Esophagus (tissue), 2 donors: ENCODE measurements at regions not wholly inside any gene's neighbourhood (a gene's known extent, or its start where the extent isn't known, plus 50 kb on each side); places are given as distances from the start of the nearest gene placed in this dataset.
A peak's percentile ranks its signal among the peaks of the same experiment; 100 is the strongest.

Source experiments
- H3K27ac ChIP-seq, 2 donors: one replicate each; pipeline ENCODE4 v1.5.1; 2013; ENCODE audit warnings: low read depth in 2 of 2, mild to moderate bottlenecking in 2 of 2, inconsistent platforms in 1 of 2, low read length in 1 of 2, moderate library complexity in 1 of 2
- H3K27me3 ChIP-seq, 2 donors: one replicate each; pipeline ENCODE4 v1.6.1; 2013; ENCODE audit warnings: low read length in 2 of 2, control low read depth in 1 of 2, mild to moderate bottlenecking in 1 of 2; ENCODE audit not compliant: insufficient read depth in 2 of 2, control insufficient read depth in 1 of 2
- H3K36me3 ChIP-seq, 2 donors: one replicate each; pipeline ENCODE4 v1.6.1; 2013; ENCODE audit warnings: low read length in 1 of 2; ENCODE audit not compliant: control insufficient read depth in 2 of 2, insufficient read depth in 2 of 2
- H3K4me1 ChIP-seq, 2 donors: one replicate each; pipeline ENCODE4 v1.6.1; 2013; ENCODE audit warnings: low read length in 1 of 2; ENCODE audit not compliant: control insufficient read depth in 2 of 2, insufficient read depth in 2 of 2
- H3K4me3 ChIP-seq, 2 donors: one replicate each; pipeline ENCODE4 v1.5.1; 2013; ENCODE audit warnings: low read length in 2 of 2, mild to moderate bottlenecking in 2 of 2, low read depth in 1 of 2, moderate library complexity in 1 of 2
- H3K9me3 ChIP-seq, 2 donors: one replicate each; pipeline ENCODE4 v1.6.1; 2013; ENCODE audit warnings: mild to moderate bottlenecking in 2 of 2, low read depth in 1 of 2, low read length in 1 of 2, moderate library complexity in 1 of 2; ENCODE audit not compliant: control insufficient read depth in 2 of 2, insufficient read depth in 1 of 2
- WGBS, 2 donors: extraction: QIAGEN DNeasy Blood & Tissue Kit; methylation state at CpG; one replicate each; pipeline ENCODE4 v1.1.7; 2013; 5-methylcytosine and 5-hydroxymethylcytosine counted together
- donor health status: healthy with polysubstance abuse.
- donor health status: Bipolar disorder and iron deficiency.

- peaks cover 0 to 3% of the 10 kb centered on the region in 2 donors for H3K27me3 ChIP-seq
- peaks cover 0 to 6% of the 10 kb centered on the region in 2 donors for H3K4me1 ChIP-seq
- H3K9me3 ChIP-seq: no peaks in the 10 kb centered on the region
- H3K4me3 ChIP-seq: peak overlapping the region; percentile 23 to 31
- no peaks in the 10 kb centered on the region for H3K36me3 ChIP-seq
- 2 to 3% methylated on average over 61 of the region's 61 CpGs for WGBS, 2 donors
- no peak overlapping the region for H3K27ac ChIP-seq
These were observed 66.8 kb upstream of the RGS7 start for GRCh38 chr1:241423541-241424479.

- H3K4me3 ChIP-seq: no peak overlapping the region
- H3K4me1 ChIP-seq: peaks cover 0 to 6% of the 10 kb centered on the region in 2 donors
- no peaks in the 10 kb centered on the region for H3K9me3 ChIP-seq
- WGBS, 2 donors: 83 to 84% methylated on average over 6 of the region's 6 CpGs
- H3K36me3 ChIP-seq: no peaks in the 10 kb centered on the region
- H3K27ac ChIP-seq: no peak overlapping the region
- peaks cover 0 to 3% of the 10 kb centered on the region in 2 donors for H3K27me3 ChIP-seq
These were observed 65.5 kb upstream of the RGS7 start for GRCh38 chr1:241422470-241422869.

GRCh38 chr1:241419986-241420385, 63.0 kb upstream of the RGS7 start:
- Histone ChIP-seq H3K9me3 (no peaks in the 10 kb centered on the region), H3K27ac (no peak overlapping the region), H3K27me3 (peaks cover 0 to 3% of the 10 kb centered on the region in 2 donors), H3K4me1 (peaks cover 0 to 6% of the 10 kb centered on the region in 2 donors), H3K4me3 (no peak overlapping the region), H3K36me3 (no peaks in the 10 kb centered on the region)
- 90 to 92% methylated on average over 3 of the region's 3 CpGs for WGBS, 2 donors

- WGBS, 2 donors: 76 to 92% methylated on average over 1 of the region's 1 CpG
- Histone ChIP-seq H3K4me3 (no peak overlapping the region), H3K27ac (no peak overlapping the region), H3K27me3 (no peaks in the 10 kb centered on the region), H3K36me3 (no peaks in the 10 kb centered on the region), H3K4me1 (no peaks in the 10 kb centered on the region), H3K9me3 (no peaks in the 10 kb centered on the region)
These were observed 60.3 kb upstream of the RGS7 start for GRCh38 chr1:241417258-241417657.

GRCh38 chr1:241413974-241414373, 57.0 kb upstream of the RGS7 start:
- WGBS, 2 donors: 49 to 55% methylated on average over 3 of the region's 3 CpGs
- H3K4me3 ChIP-seq: no peak overlapping the region
- no peaks in the 10 kb centered on the region for H3K9me3 ChIP-seq
- no peak overlapping the region for H3K27ac ChIP-seq
- no peaks in the 10 kb centered on the region for H3K36me3 ChIP-seq
- no peaks in the 10 kb centered on the region for H3K4me1 ChIP-seq
- no peaks in the 10 kb centered on the region for H3K27me3 ChIP-seq

GRCh38 chr1:241413386-241413785, 56.4 kb upstream of the RGS7 start:
- Histone ChIP-seq H3K4me3 (no peak overlapping the region), H3K36me3 (no peaks in the 10 kb centered on the region)

GRCh38 chr1:241412646-241413045, 55.6 kb upstream of the RGS7 start:
- Histone ChIP-seq H3K27me3 (no peaks in the 10 kb centered on the region), H3K4me1 (no peaks in the 10 kb centered on the region), H3K36me3 (no peaks in the 10 kb centered on the region), H3K27ac (no peak overlapping the region), H3K9me3 (no peaks in the 10 kb centered on the region), H3K4me3 (no peak overlapping the region)
- 73 to 80% methylated on average over 4 of the region's 4 CpGs for WGBS, 2 donors

More at GRCh38 chr1:241413386-241413785, 56.4 kb upstream of the RGS7 start:
- Histone ChIP-seq H3K9me3 (no peaks in the 10 kb centered on the region), H3K27ac (no peak overlapping the region), H3K4me1 (no peaks in the 10 kb centered on the region), H3K27me3 (no peaks in the 10 kb centered on the region)
- 45 to 47% methylated on average over 2 of the region's 2 CpGs for WGBS, 2 donors

GRCh38 chr1:241411776-241412338, 54.9 kb upstream of the RGS7 start:
- Histone ChIP-seq H3K36me3 (no peaks in the 10 kb centered on the region), H3K27ac (no peak overlapping the region), H3K4me3 (no peak overlapping the region), H3K4me1 (no peaks in the 10 kb centered on the region), H3K27me3 (no peaks in the 10 kb centered on the region), H3K9me3 (no peaks in the 10 kb centered on the region)
- 70% methylated on average over 6 of the region's 6 CpGs for WGBS, 2 donors

GRCh38 chr1:241411056-241411775, 54.2 kb upstream of the RGS7 start:
- Histone ChIP-seq H3K4me3 (no peak overlapping the region), H3K9me3 (no peaks in the 10 kb centered on the region), H3K36me3 (no peaks in the 10 kb centered on the region), H3K27ac (no peak overlapping the region), H3K27me3 (no peaks in the 10 kb centered on the region), H3K4me1 (no peaks in the 10 kb centered on the region)
- 63 to 64% methylated on average over 7 of the region's 7 CpGs for WGBS, 2 donors
